NCI-H2227 (cell line): ENCODE measurements at regions not wholly inside any gene's neighbourhood (a gene's known extent, or its start where the extent isn't known, plus 50 kb on each side); places are given as distances from the start of the nearest gene placed in this dataset.
"Not testable (repeated sequence)": the region's sequence is repeated elsewhere in the genome, so short reads cannot be mapped to it uniquely, and the experiment has no call there.

ENCODE experiments used
- DNase-seq: peaks from one replicate; lab custom pipeline; 2025; ENCODE audit not compliant: unreplicated experiment; lab: John Stamatoyannopoulos, UW

- DNase-seq = no peak
Measured at GRCh38 chr3:74139648-74140047, 474.8 kb downstream of the CNTN3 start.

GRCh38 chr3:74137790-74138189, 476.7 kb downstream of the CNTN3 start:
- no peak for DNase-seq

GRCh38 chr3:74135808-74136207, 478.7 kb downstream of the CNTN3 start:
- no peak for DNase-seq

GRCh38 chr3:74134831-74135230, 479.6 kb downstream of the CNTN3 start:
- no peak for DNase-seq

- DNase-seq = not testable (repeated sequence)
Measured at GRCh38 chr3:74131546-74132328, 482.7 kb downstream of the CNTN3 start.

GRCh38 chr3:74129611-74130010, 484.8 kb downstream of the CNTN3 start:
- no peak for DNase-seq

- no peak for DNase-seq
Measured at GRCh38 chr3:74129056-74129455, 485.4 kb downstream of the CNTN3 start.

GRCh38 chr3:74127256-74127655, 487.2 kb downstream of the CNTN3 start:
- DNase-seq = no peak

GRCh38 chr3:74124782-74125181, 489.7 kb downstream of the CNTN3 start:
- DNase-seq = no peak

GRCh38 chr3:74122281-74122680, 492.2 kb downstream of the CNTN3 start:
- no peak for DNase-seq

GRCh38 chr3:74121761-74122160, 492.7 kb downstream of the CNTN3 start:
- DNase-seq = no peak

- peak; percentile 26 for DNase-seq
Measured at GRCh38 chr3:74119221-74119620, 494.5 kb upstream of the PDZRN3 start.

- DNase-seq = no peak
Measured at GRCh38 chr3:74115906-74116305, 491.2 kb upstream of the PDZRN3 start.

GRCh38 chr3:74107451-74107850, 482.7 kb upstream of the PDZRN3 start:
- no peak for DNase-seq

- DNase-seq = no peak
Measured at GRCh38 chr3:74106925-74107324, 482.2 kb upstream of the PDZRN3 start.

- no peak for DNase-seq
Measured at GRCh38 chr3:74091204-74091603, 466.5 kb upstream of the PDZRN3 start.

- DNase-seq = no peak
Measured at GRCh38 chr3:74089814-74090213, 465.1 kb upstream of the PDZRN3 start.

GRCh38 chr3:74080056-74080461, 455.3 kb upstream of the PDZRN3 start:
- no peak for DNase-seq

- DNase-seq = no peak
Measured at GRCh38 chr3:74075241-74075640, 450.5 kb upstream of the PDZRN3 start.

GRCh38 chr3:74074700-74075099, 450.0 kb upstream of the PDZRN3 start:
- DNase-seq = no peak

GRCh38 chr3:74067296-74067695, 442.6 kb upstream of the PDZRN3 start:
- DNase-seq = peak; percentile 6

GRCh38 chr3:74066456-74066855, 441.7 kb upstream of the PDZRN3 start:
- DNase-seq = no peak

GRCh38 chr3:74059923-74060600, 435.3 kb upstream of the PDZRN3 start:
- DNase-seq = no peak
